ENCODE measurements at regions not wholly inside any gene's neighbourhood (a gene's known extent, or its start where the extent isn't known, plus 50 kb on each side); places are given as distances from the start of the nearest gene placed in this dataset.

DNA sequence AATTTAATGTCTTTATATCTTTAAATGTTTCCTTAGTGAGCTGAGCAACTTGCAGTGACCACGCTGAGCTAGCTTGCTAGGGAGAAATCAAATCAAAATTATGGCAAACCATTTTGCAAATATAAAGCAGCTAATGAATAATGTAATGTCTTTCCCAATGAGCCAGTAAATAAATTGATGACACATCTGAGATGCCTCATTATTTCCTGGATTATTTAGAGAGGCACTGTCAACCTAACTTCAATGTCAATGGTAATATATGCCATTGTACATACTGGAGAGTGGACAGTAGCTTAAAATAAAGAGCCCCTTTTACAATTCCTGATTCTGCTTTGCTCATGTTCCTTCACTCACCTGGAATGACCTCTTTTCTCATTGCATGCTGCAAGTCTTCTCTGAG, 182.6 kb downstream of the PHLDA1 start:
- H4K20me1 ChIP-seq (ENCODE audit: insufficient read depth, low read length), result no peaks in the 10 kb centered on the region
- H3K27ac ChIP-seq (ENCODE audit: low read length), result no peak overlapping the region

DNA sequence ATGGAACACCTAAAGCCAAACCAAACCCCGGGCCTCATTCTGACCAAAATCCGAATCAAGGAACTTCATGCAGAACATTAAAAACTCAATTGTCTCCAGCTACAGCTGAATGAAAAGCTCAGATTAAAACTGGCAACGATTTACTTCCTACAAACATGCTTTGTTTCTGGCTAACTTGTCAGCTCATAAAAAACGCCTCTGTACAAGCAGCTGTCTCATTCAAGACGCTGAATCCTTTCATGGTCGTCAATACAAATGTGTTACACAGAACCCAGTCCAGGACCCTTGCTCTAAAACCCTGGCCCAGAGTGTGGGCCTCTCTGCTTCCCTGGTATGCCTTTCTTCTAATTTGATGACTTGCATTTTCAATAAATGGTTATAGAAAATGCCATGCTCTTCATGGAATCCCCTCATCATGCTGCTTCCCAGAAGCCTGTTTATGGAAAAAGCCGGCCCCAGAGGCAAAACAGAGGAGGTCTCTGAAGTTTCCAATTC, 183.1 kb downstream of the PHLDA1 start:
- Histone ChIP-seq H3K4me1 (ENCODE audit: low read length) (peaks cover 9% of the 10 kb centered on the region), H3K27ac (ENCODE audit: low read length) (no peak overlapping the region), H3K27me3 (ENCODE audit: low read depth, low read length) (peaks cover 22% of the 10 kb centered on the region), H3K9ac (ENCODE audit: low read length) (no peak overlapping the region), H3K9me3 (ENCODE audit: insufficient read depth, low read length) (no peaks in the 10 kb centered on the region), H3K4me3 (ENCODE audit: low read length) (no peak overlapping the region), H4K20me1 (ENCODE audit: insufficient read depth, low read length) (no peaks in the 10 kb centered on the region), H3K36me3 (replicated peaks; ENCODE audit: low read depth, low read length) (no peaks in the 10 kb centered on the region), H2AFZ (ENCODE audit: low read depth, low read length) (no peak overlapping the region), H3K4me2 (ENCODE audit: low read length) (no peak overlapping the region), H3K79me2 (ENCODE audit: low read length) (no peaks in the 10 kb centered on the region)
- TF ChIP-seq EZH2phosphoT487 (IDR thresholded peaks at IDR 0.05; ENCODE audit: low read depth), result no peak
- TF ChIP-seq CTCF (IDR thresholded peaks at IDR 0.05; ENCODE audit: low read depth, low read length), result no peak

More for the DNA sequence above, 182.6 kb downstream of the PHLDA1 start:
- H3K4me2 ChIP-seq (ENCODE audit: low read length), result no peak overlapping the region
- H3K27me3 ChIP-seq (ENCODE audit: low read depth, low read length), result peaks cover 22% of the 10 kb centered on the region
- H3K36me3 ChIP-seq (replicated peaks; ENCODE audit: low read depth, low read length), result no peaks in the 10 kb centered on the region
- no peak overlapping the region for H3K4me3 ChIP-seq (ENCODE audit: low read length)
- no peak overlapping the region for H2AFZ ChIP-seq (ENCODE audit: low read depth, low read length)
- H3K4me1 ChIP-seq (ENCODE audit: low read length), result peaks cover 13% of the 10 kb centered on the region
- H3K9ac ChIP-seq (ENCODE audit: low read length), result no peak overlapping the region
- no peaks in the 10 kb centered on the region for H3K9me3 ChIP-seq (ENCODE audit: insufficient read depth, low read length)
- TF ChIP-seq CTCF (IDR thresholded peaks at IDR 0.05; ENCODE audit: low read depth, low read length), result no peak
- no peak for TF ChIP-seq EZH2phosphoT487 (IDR thresholded peaks at IDR 0.05; ENCODE audit: low read depth)
- no peaks in the 10 kb centered on the region for H3K79me2 ChIP-seq (ENCODE audit: low read length)

DNA sequence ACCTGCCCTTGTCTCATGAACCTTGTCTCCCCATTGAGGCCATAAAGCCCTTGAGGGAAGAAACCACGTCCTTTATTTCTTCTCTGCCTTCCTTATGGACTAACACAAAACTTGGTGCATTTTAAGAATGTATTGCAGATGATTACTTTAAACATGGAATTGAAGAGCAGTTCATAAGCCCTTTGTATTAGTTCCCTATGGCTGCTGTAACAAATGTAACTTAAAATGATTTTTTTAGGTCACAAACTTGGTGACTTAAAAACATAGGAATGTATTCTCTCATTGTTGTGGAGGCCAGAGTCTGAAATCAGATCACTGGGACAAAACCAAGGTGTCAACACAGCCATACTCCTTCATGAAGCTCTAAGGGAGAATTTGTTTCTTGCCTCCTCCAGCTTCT, 185.5 kb downstream of the PHLDA1 start:
- Histone ChIP-seq H3K4me3 (ENCODE audit: low read length) (no peak overlapping the region), H3K4me1 (ENCODE audit: low read length) (peaks cover 21% of the 10 kb centered on the region), H3K79me2 (ENCODE audit: low read length) (no peaks in the 10 kb centered on the region), H2AFZ (ENCODE audit: low read depth, low read length) (no peak overlapping the region), H3K9ac (ENCODE audit: low read length) (no peak overlapping the region), H4K20me1 (ENCODE audit: insufficient read depth, low read length) (no peaks in the 10 kb centered on the region), H3K9me3 (ENCODE audit: insufficient read depth, low read length) (no peaks in the 10 kb centered on the region), H3K27me3 (ENCODE audit: low read depth, low read length) (no peaks in the 10 kb centered on the region), H3K4me2 (ENCODE audit: low read length) (no peak overlapping the region), H3K36me3 (replicated peaks; ENCODE audit: low read depth, low read length) (no peaks in the 10 kb centered on the region), H3K27ac (ENCODE audit: low read length) (no peak overlapping the region)
- no peak for TF ChIP-seq EZH2phosphoT487 (IDR thresholded peaks at IDR 0.05; ENCODE audit: low read depth)
- TF ChIP-seq CTCF (IDR thresholded peaks at IDR 0.05; ENCODE audit: low read depth, low read length), result no peak

DNA sequence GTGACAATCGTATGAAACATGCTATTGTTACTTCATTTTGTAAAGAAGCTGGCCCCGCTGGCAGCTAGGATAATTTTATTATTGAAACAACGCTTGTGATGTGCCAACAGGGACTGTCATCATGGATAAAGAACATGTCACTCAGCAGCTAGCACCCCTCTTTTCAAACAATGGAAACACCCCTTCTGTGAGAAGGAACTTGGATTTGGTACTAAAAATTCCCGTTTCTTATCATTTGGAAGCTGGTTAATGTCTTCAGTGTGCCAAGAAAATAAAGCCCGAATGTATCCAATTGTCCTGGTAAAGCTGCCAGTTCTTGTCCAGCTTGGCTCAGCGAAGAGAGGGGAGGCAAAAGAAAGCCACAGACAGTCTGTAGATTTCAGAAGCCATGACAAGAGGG, 186.6 kb downstream of the PHLDA1 start:
- H3K9me3 ChIP-seq (ENCODE audit: insufficient read depth, low read length), result no peaks in the 10 kb centered on the region
- no peaks in the 10 kb centered on the region for H3K27me3 ChIP-seq (ENCODE audit: low read depth, low read length)
- no peaks in the 10 kb centered on the region for H3K36me3 ChIP-seq (replicated peaks; ENCODE audit: low read depth, low read length)
- H3K4me2 ChIP-seq (ENCODE audit: low read length), result no peak overlapping the region
- H3K4me3 ChIP-seq (ENCODE audit: low read length), result no peak overlapping the region
- peaks cover 32% of the 10 kb centered on the region for H3K4me1 ChIP-seq (ENCODE audit: low read length)
- TF ChIP-seq EZH2phosphoT487 (IDR thresholded peaks at IDR 0.05; ENCODE audit: low read depth) (no peak), CTCF (IDR thresholded peaks at IDR 0.05; ENCODE audit: low read depth, low read length) (no peak)
- no peaks in the 10 kb centered on the region for H3K79me2 ChIP-seq (ENCODE audit: low read length)
- H2AFZ ChIP-seq (ENCODE audit: low read depth, low read length), result no peak overlapping the region
- no peak overlapping the region for H3K27ac ChIP-seq (ENCODE audit: low read length)
- no peak overlapping the region for H3K9ac ChIP-seq (ENCODE audit: low read length)
- H4K20me1 ChIP-seq (ENCODE audit: insufficient read depth, low read length), result no peaks in the 10 kb centered on the region
